ENCODE measurements at regions not wholly inside any gene's neighbourhood (a gene's known extent, or its start where the extent isn't known, plus 50 kb on each side); places are given as distances from the start of the nearest gene placed in this dataset.

GRCh38 chr11:109510316-109510715 lies 88.3 kb downstream of the C11orf87 start:
- Histone ChIP-seq H3K9me3 (ENCODE audit: control insufficient read depth in 2 of 2, low read length in 2 of 2) (no peaks in the 10 kb centered on the region), H3K36me3 (ENCODE audit: control insufficient read depth, insufficient read depth, low read length) (no peaks in the 10 kb centered on the region), H3K4me1 (ENCODE audit: control insufficient read depth, insufficient read depth, low read length, poor library complexity, severe bottlenecking) (no peaks in the 10 kb centered on the region), H3K27me3 (ENCODE audit: control insufficient read depth, insufficient read depth, low read length) (no peaks in the 10 kb centered on the region), H3K4me3 (ENCODE audit: low read depth, low read length) (no peak overlapping the region), H3K27ac (ENCODE audit: insufficient read depth, low read length, poor library complexity, severe bottlenecking) (no peak overlapping the region)
- ATAC-seq (ENCODE audit: low read depth in 2 of 2) (no peak), DNase-seq (no peak)
- Mint-ChIP-seq H3K9me3 (peaks cover 0 to 8% (median 3%) of the 10 kb centered on the region in 7 donors), H3K36me3 (no peaks in the 10 kb centered on the region), H3K27me3 (peaks cover 5% of the 10 kb centered on the region), H3K4me3 (no peak overlapping the region), H3K4me1 (no peaks in the 10 kb centered on the region), H3K27ac (no peak overlapping the region)

DNA sequence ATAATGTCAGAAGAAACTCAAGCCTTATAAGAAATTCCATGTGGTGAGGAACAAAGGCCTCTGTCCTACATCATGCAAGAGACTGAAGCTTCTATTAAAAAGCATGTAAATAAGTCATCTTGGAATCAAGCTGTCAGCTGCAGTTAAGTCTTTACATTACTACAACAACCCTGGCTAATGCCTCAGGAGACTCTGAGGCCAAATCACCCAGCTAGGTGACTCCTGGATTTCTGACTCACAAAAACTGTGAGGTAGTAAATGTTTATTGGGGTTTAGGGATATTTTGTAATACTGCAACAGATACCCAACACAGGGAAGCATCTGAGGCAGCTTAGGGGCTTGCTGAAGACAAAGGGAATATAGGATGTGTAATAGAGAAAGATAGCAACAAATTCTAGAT lies 89.6 kb downstream of the C11orf87 start:
- H3K27me3 Mint-ChIP-seq, result peaks cover 5% of the 10 kb centered on the region
- H3K36me3 Mint-ChIP-seq, result no peaks in the 10 kb centered on the region
- Histone ChIP-seq H3K4me3 (ENCODE audit: low read depth, low read length) (no peak overlapping the region), H3K27ac (ENCODE audit: insufficient read depth, low read length, poor library complexity, severe bottlenecking) (no peak overlapping the region), H3K36me3 (ENCODE audit: control insufficient read depth, insufficient read depth, low read length) (no peaks in the 10 kb centered on the region), H3K9me3 (ENCODE audit: control insufficient read depth in 2 of 2, low read length in 2 of 2) (no peaks in the 10 kb centered on the region), H3K27me3 (ENCODE audit: control insufficient read depth, insufficient read depth, low read length) (no peaks in the 10 kb centered on the region), H3K4me1 (ENCODE audit: control insufficient read depth, insufficient read depth, low read length, poor library complexity, severe bottlenecking) (no peaks in the 10 kb centered on the region)
- H3K9me3 Mint-ChIP-seq, result peaks cover 0 to 10% (median 4%) of the 10 kb centered on the region in 7 donors
- no peak overlapping the region for H3K4me3 Mint-ChIP-seq
- H3K27ac Mint-ChIP-seq, result no peak overlapping the region
- ATAC-seq (ENCODE audit: low read depth in 2 of 2), result no peak
- no peaks in the 10 kb centered on the region for H3K4me1 Mint-ChIP-seq
- no peak for DNase-seq

DNA sequence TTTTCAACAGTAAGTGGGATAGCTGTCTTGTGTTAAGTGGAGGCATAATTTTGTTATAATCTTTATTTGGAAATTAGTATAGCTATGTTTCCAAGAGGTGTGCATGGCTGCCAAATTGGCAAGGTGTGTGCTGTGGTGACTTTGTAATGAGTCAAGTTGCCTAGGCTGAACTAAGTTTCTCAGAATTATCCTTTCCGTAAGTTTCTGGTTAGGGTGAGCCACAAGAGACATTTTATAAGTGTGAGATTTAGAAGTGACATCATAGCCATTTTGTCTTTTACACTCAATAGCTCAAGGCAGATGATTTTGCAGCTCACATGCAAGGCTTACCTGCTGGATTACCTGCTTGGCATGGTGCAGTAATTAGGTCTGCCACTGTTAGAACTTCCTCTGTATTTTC lies 90.3 kb downstream of the C11orf87 start:
- Histone ChIP-seq H3K4me1 (ENCODE audit: control insufficient read depth, insufficient read depth, low read length, poor library complexity, severe bottlenecking) (no peaks in the 10 kb centered on the region), H3K36me3 (ENCODE audit: control insufficient read depth, insufficient read depth, low read length) (no peaks in the 10 kb centered on the region), H3K27me3 (ENCODE audit: control insufficient read depth, insufficient read depth, low read length) (no peaks in the 10 kb centered on the region), H3K27ac (ENCODE audit: insufficient read depth, low read length, poor library complexity, severe bottlenecking) (no peak overlapping the region), H3K4me3 (ENCODE audit: low read depth, low read length) (no peak overlapping the region), H3K9me3 (ENCODE audit: control insufficient read depth in 2 of 2, low read length in 2 of 2) (no peaks in the 10 kb centered on the region)
- Mint-ChIP-seq H3K27me3 (peaks cover 5% of the 10 kb centered on the region), H3K4me1 (no peaks in the 10 kb centered on the region), H3K9me3 (peaks cover 0 to 13% (median 4%) of the 10 kb centered on the region in 7 donors), H3K27ac (no peak overlapping the region), H3K36me3 (no peaks in the 10 kb centered on the region), H3K4me3 (no peak overlapping the region)
- DNase-seq (no peak), ATAC-seq (ENCODE audit: low read depth in 2 of 2) (no peak)

DNA sequence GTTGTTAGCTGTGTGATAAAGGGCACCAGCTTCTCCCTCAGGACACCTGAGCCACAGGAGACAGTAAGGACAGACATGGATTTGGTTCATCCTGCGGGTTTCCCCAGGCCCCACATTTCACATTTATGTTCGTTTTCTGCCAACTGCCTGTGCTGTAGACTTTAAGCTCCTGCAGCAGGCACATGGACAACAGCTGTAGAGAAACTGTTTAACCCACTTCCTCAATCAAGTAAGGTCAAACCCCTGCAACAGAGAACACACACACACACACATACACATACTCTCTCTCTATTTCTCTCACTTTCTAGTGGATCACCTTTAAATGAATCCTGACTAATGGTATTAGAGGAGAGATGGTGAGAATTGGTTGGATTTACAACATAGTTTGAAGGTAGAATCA lies 90.7 kb downstream of the C11orf87 start:
- Mint-ChIP-seq H3K9me3 (peaks cover 0 to 13% (median 4%) of the 10 kb centered on the region in 7 donors), H3K36me3 (no peaks in the 10 kb centered on the region), H3K4me1 (no peaks in the 10 kb centered on the region), H3K27me3 (peaks cover 5% of the 10 kb centered on the region), H3K27ac (no peak overlapping the region), H3K4me3 (no peak overlapping the region)
- no peak for DNase-seq
- H3K9me3 ChIP-seq (ENCODE audit: control insufficient read depth in 2 of 2, low read length in 2 of 2), result no peaks in the 10 kb centered on the region
- no peak for ATAC-seq (ENCODE audit: low read depth in 2 of 2)
- no peaks in the 10 kb centered on the region for H3K27me3 ChIP-seq (ENCODE audit: control insufficient read depth, insufficient read depth, low read length)
- no peak overlapping the region for H3K27ac ChIP-seq (ENCODE audit: insufficient read depth, low read length, poor library complexity, severe bottlenecking)
- no peaks in the 10 kb centered on the region for H3K36me3 ChIP-seq (ENCODE audit: control insufficient read depth, insufficient read depth, low read length)
- H3K4me3 ChIP-seq (ENCODE audit: low read depth, low read length), result no peak overlapping the region
- no peaks in the 10 kb centered on the region for H3K4me1 ChIP-seq (ENCODE audit: control insufficient read depth, insufficient read depth, low read length, poor library complexity, severe bottlenecking)

DNA sequence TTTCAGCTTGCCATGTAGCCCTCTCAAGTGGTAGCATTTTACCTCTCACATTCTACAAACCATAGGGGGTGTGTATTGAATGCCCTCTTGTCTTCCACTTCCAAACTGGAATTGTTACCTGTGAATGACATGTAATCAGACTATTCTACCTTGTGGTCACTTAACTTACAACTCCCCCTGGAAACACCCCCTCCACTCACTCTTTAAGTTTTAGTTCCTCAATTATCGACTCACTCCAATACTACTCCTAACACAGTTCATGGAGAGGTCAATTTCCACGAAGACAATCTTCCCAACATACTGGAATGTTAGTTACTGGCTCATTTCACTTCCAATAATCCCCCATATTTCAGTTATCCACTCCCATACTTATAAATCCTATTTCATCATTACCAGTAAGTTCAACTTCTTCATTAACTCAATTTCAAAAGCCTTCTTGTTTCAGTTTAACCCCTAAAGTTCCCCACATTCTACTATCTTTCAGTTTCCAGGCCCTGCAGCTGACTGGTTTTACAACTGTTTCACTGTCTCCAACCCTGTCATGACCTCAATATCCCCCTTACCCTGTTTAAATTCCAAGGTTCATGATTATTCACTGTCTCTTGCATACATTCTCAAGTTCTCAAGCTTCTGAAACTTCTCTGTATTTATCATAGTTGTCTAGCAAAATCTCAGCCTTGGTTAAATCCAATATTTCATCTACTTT lies 92.5 kb downstream of the C11orf87 start:
- DNase-seq (no peak), ATAC-seq (ENCODE audit: low read depth in 2 of 2) (no peak)
- Mint-ChIP-seq H3K36me3 (no peaks in the 10 kb centered on the region), H3K27me3 (no peaks in the 10 kb centered on the region), H3K4me1 (no peaks in the 10 kb centered on the region), H3K27ac (no peak overlapping the region), H3K4me3 (no peak overlapping the region), H3K9me3 (peaks cover 0 to 13% (median 4%) of the 10 kb centered on the region in 7 donors)
- H3K36me3 ChIP-seq (ENCODE audit: control insufficient read depth, insufficient read depth, low read length), result no peaks in the 10 kb centered on the region
- no peaks in the 10 kb centered on the region for H3K27me3 ChIP-seq (ENCODE audit: control insufficient read depth, insufficient read depth, low read length)
- no peak overlapping the region for H3K4me3 ChIP-seq (ENCODE audit: low read depth, low read length)
- no peaks in the 10 kb centered on the region for H3K4me1 ChIP-seq (ENCODE audit: control insufficient read depth, insufficient read depth, low read length, poor library complexity, severe bottlenecking)
- H3K27ac ChIP-seq (ENCODE audit: insufficient read depth, low read length, poor library complexity, severe bottlenecking), result no peak overlapping the region
- no peaks in the 10 kb centered on the region for H3K9me3 ChIP-seq (ENCODE audit: control insufficient read depth in 2 of 2, low read length in 2 of 2)

DNA sequence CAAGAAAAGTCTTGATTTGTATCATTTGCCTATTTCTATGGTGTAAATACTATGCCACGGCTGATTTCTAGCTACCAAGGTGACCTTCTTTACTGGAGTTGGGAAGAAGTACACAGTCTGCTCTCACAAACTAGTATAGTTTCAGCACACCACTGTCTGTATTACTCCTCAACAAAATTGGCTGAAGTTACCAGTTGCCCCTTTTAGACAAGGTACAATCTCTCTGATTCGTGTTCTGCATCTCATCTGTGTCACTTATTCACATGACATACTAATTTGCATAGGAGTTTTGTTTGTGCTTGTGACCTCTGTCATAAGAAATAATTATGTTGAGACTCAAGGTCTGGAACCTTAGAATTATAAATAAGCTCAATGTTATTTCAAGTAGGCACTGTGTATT lies 97.3 kb downstream of the C11orf87 start:
- Mint-ChIP-seq H3K36me3 (no peaks in the 10 kb centered on the region), H3K27ac (no peak overlapping the region), H3K9me3 (peaks cover 0 to 22% (median 6%) of the 10 kb centered on the region in 7 donors), H3K4me3 (no peak overlapping the region), H3K4me1 (no peaks in the 10 kb centered on the region), H3K27me3 (no peaks in the 10 kb centered on the region)
- DNase-seq (no peak), ATAC-seq (ENCODE audit: low read depth in 2 of 2) (no peak)
- no peak overlapping the region for H3K4me3 ChIP-seq (ENCODE audit: low read depth, low read length)
- no peaks in the 10 kb centered on the region for H3K27me3 ChIP-seq (ENCODE audit: control insufficient read depth, insufficient read depth, low read length)
- no peaks in the 10 kb centered on the region for H3K4me1 ChIP-seq (ENCODE audit: control insufficient read depth, insufficient read depth, low read length, poor library complexity, severe bottlenecking)
- H3K27ac ChIP-seq (ENCODE audit: insufficient read depth, low read length, poor library complexity, severe bottlenecking), result no peak overlapping the region
- no peaks in the 10 kb centered on the region for H3K36me3 ChIP-seq (ENCODE audit: control insufficient read depth, insufficient read depth, low read length)
- no peaks in the 10 kb centered on the region for H3K9me3 ChIP-seq (ENCODE audit: control insufficient read depth in 2 of 2, low read length in 2 of 2)

GRCh38 chr11:109521571-109522086 lies 99.6 kb downstream of the C11orf87 start:
- Histone ChIP-seq H3K4me3 (ENCODE audit: low read depth, low read length) (no peak overlapping the region), H3K27me3 (ENCODE audit: control insufficient read depth, insufficient read depth, low read length) (no peaks in the 10 kb centered on the region), H3K9me3 (ENCODE audit: control insufficient read depth in 2 of 2, low read length in 2 of 2) (no peaks in the 10 kb centered on the region), H3K36me3 (ENCODE audit: control insufficient read depth, insufficient read depth, low read length) (no peaks in the 10 kb centered on the region), H3K4me1 (ENCODE audit: control insufficient read depth, insufficient read depth, low read length, poor library complexity, severe bottlenecking) (no peaks in the 10 kb centered on the region), H3K27ac (ENCODE audit: insufficient read depth, low read length, poor library complexity, severe bottlenecking) (no peak overlapping the region)
- H3K36me3 Mint-ChIP-seq, result no peaks in the 10 kb centered on the region
- no peak for DNase-seq
- H3K4me3 Mint-ChIP-seq, result no peak overlapping the region
- no peaks in the 10 kb centered on the region for H3K27me3 Mint-ChIP-seq
- ATAC-seq (ENCODE audit: low read depth in 2 of 2), result no peak
- no peak overlapping the region for H3K27ac Mint-ChIP-seq
- H3K4me1 Mint-ChIP-seq, result no peaks in the 10 kb centered on the region
- H3K9me3 Mint-ChIP-seq, result peaks cover 0 to 13% (median 4%) of the 10 kb centered on the region in 7 donors

DNA sequence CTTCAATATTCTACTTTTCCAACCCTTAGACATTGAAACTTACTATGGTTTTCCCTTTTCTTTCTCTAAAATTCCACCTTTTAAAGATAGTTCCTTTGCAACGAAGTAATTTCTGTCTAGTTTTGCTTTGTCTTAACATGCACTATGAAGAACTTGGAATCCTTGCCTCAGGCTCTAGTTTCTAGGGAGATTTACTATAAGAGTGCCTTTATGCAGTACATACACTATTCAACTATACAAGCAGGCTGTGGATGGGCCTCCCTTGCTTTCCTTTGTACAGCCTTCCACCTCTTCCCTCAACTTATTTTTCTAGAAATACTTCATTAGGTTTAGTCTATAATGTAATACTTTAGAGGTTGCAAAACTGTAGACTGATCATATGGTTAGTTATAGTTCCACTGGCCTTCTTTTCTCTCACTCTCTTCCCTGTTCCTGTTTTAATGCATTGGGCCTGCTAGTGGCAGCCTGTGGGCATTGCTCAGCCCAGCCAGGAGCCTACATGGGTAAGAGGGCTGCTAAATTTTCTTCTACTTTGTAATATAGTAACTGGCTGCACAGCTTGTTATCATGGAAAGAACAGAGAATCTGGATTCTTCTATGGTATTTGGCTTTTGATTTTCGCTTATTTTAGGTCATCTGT lies 100.2 kb downstream of the C11orf87 start:
- Mint-ChIP-seq H3K4me3 (no peak overlapping the region), H3K9me3 (peaks cover 0 to 13% (median 4%) of the 10 kb centered on the region in 7 donors), H3K36me3 (no peaks in the 10 kb centered on the region), H3K4me1 (no peaks in the 10 kb centered on the region), H3K27me3 (no peaks in the 10 kb centered on the region), H3K27ac (no peak overlapping the region)
- Histone ChIP-seq H3K4me3 (ENCODE audit: low read depth, low read length) (no peak overlapping the region), H3K27me3 (ENCODE audit: control insufficient read depth, insufficient read depth, low read length) (no peaks in the 10 kb centered on the region), H3K4me1 (ENCODE audit: control insufficient read depth, insufficient read depth, low read length, poor library complexity, severe bottlenecking) (no peaks in the 10 kb centered on the region), H3K27ac (ENCODE audit: insufficient read depth, low read length, poor library complexity, severe bottlenecking) (no peak overlapping the region), H3K36me3 (ENCODE audit: control insufficient read depth, insufficient read depth, low read length) (no peaks in the 10 kb centered on the region), H3K9me3 (ENCODE audit: control insufficient read depth in 2 of 2, low read length in 2 of 2) (no peaks in the 10 kb centered on the region)
- no peak for DNase-seq
- ATAC-seq (ENCODE audit: low read depth in 2 of 2), result no peak

All from CD4-positive, CD25-positive, alpha-beta regulatory T cell (primary cell).